Large intestine (tissue), 3 donors: ENCODE measurements at regions not wholly inside any gene's neighbourhood (a gene's known extent, or its start where the extent isn't known, plus 50 kb on each side); places are given as distances from the start of the nearest gene placed in this dataset.

Experiments used
- DNase-seq, 2 donors: peaks; one replicate each; pipeline versions ENCODE4 v3.0.0 to v3.0.0-alpha.2; 2013
- H3K27ac ChIP-seq: one replicate; pipeline ENCODE4 v1.5.1; 2013; ENCODE audit warnings: low read length
- H3K27me3 ChIP-seq: 2 replicates; pipeline ENCODE4 v1.6.1; 2013; ENCODE audit warnings: low read length; ENCODE audit not compliant: control insufficient read depth, insufficient read depth
- H3K36me3 ChIP-seq: 2 replicates; pipeline ENCODE4 v1.6.1; 2013; ENCODE audit warnings: low read length; ENCODE audit not compliant: control insufficient read depth, insufficient read depth
- H3K4me1 ChIP-seq: one replicate; pipeline ENCODE4 v1.6.1; 2013; ENCODE audit warnings: low read length; ENCODE audit not compliant: control insufficient read depth, insufficient read depth
- H3K4me3 ChIP-seq: one replicate; pipeline ENCODE4 v1.5.1; 2013; ENCODE audit warnings: low read length
- H3K9me3 ChIP-seq: one replicate; pipeline ENCODE4 v1.6.1; 2013; ENCODE audit warnings: mild to moderate bottlenecking, low read depth, low read length, moderate library complexity; ENCODE audit not compliant: control insufficient read depth
- WGBS: methylation state at CpG from one replicate; pipeline ENCODE4 v1.1.5; 2013; ENCODE audit warnings: low lambda C conversion rate; ENCODE audit not compliant: insufficient coverage; 5-methylcytosine and 5-hydroxymethylcytosine counted together

GRCh38 chr2:15711126-15711860, 119.6 kb downstream of the DDX1 start:
- no peak for DNase-seq
- Histone ChIP-seq H3K4me3 (no peak overlapping the region), H3K4me1 (no peaks in the 10 kb centered on the region), H3K36me3 (no peaks in the 10 kb centered on the region), H3K27ac (no peak overlapping the region), H3K9me3 (no peaks in the 10 kb centered on the region), H3K27me3 (no peaks in the 10 kb centered on the region)
- WGBS, result 100% methylated on average over 1 of the region's 4 CpGs

GRCh38 chr2:15712551-15713342, 121.1 kb downstream of the DDX1 start:
- H3K4me3 ChIP-seq, result no peak overlapping the region
- no peaks in the 10 kb centered on the region for H3K9me3 ChIP-seq
- no peak overlapping the region for H3K27ac ChIP-seq
- H3K4me1 ChIP-seq, result no peaks in the 10 kb centered on the region
- H3K36me3 ChIP-seq, result no peaks in the 10 kb centered on the region
- no peak for DNase-seq
- H3K27me3 ChIP-seq, result no peaks in the 10 kb centered on the region
- no CpG with 5 or more reads among the region's 7 CpGs for WGBS

GRCh38 chr2:15713475-15713874, 121.8 kb downstream of the DDX1 start:
- H3K36me3 ChIP-seq, result no peaks in the 10 kb centered on the region
- H3K27me3 ChIP-seq, result no peaks in the 10 kb centered on the region
- H3K27ac ChIP-seq, result no peak overlapping the region
- H3K9me3 ChIP-seq, result no peaks in the 10 kb centered on the region
- H3K4me1 ChIP-seq, result no peaks in the 10 kb centered on the region
- no peak overlapping the region for H3K4me3 ChIP-seq
- no peak for DNase-seq
- 100% methylated on average over 1 of the region's 4 CpGs for WGBS

- no peaks in the 10 kb centered on the region for H3K36me3 ChIP-seq
- no peaks in the 10 kb centered on the region for H3K27me3 ChIP-seq
- WGBS, result no CpG with 5 or more reads among the region's 5 CpGs
- no peaks in the 10 kb centered on the region for H3K9me3 ChIP-seq
- no peaks in the 10 kb centered on the region for H3K4me1 ChIP-seq
- H3K27ac ChIP-seq, result no peak overlapping the region
- H3K4me3 ChIP-seq, result no peak overlapping the region
- no peak for DNase-seq
Measured at GRCh38 chr2:15714002-15714401, 122.3 kb downstream of the DDX1 start.

GRCh38 chr2:15714609-15715008, 122.9 kb downstream of the DDX1 start:
- H3K36me3 ChIP-seq, result no peaks in the 10 kb centered on the region
- H3K4me1 ChIP-seq, result no peaks in the 10 kb centered on the region
- no peaks in the 10 kb centered on the region for H3K27me3 ChIP-seq
- no peaks in the 10 kb centered on the region for H3K9me3 ChIP-seq
- no peak for DNase-seq
- H3K27ac ChIP-seq, result no peak overlapping the region
- no CpG with 5 or more reads among the region's 1 CpG for WGBS
- H3K4me3 ChIP-seq, result no peak overlapping the region

- Histone ChIP-seq H3K36me3 (no peaks in the 10 kb centered on the region), H3K9me3 (no peaks in the 10 kb centered on the region), H3K4me1 (no peaks in the 10 kb centered on the region), H3K27me3 (no peaks in the 10 kb centered on the region), H3K27ac (no peak overlapping the region), H3K4me3 (no peak overlapping the region)
- 75% methylated on average over 2 of the region's 8 CpGs for WGBS
- no peak for DNase-seq
Measured at GRCh38 chr2:15715596-15715995, 123.9 kb downstream of the DDX1 start.

- Histone ChIP-seq H3K4me3 (no peak overlapping the region), H3K27ac (no peak overlapping the region), H3K36me3 (no peaks in the 10 kb centered on the region), H3K9me3 (no peaks in the 10 kb centered on the region), H3K27me3 (no peaks in the 10 kb centered on the region), H3K4me1 (no peaks in the 10 kb centered on the region)
- DNase-seq, result no peak
- WGBS, result no CpG with 5 or more reads among the region's 8 CpGs
Measured at GRCh38 chr2:15718103-15718943, 126.7 kb downstream of the DDX1 start.

- Histone ChIP-seq H3K4me1 (no peaks in the 10 kb centered on the region), H3K4me3 (no peak overlapping the region), H3K36me3 (no peaks in the 10 kb centered on the region), H3K27me3 (no peaks in the 10 kb centered on the region), H3K9me3 (no peaks in the 10 kb centered on the region), H3K27ac (no peak overlapping the region)
- WGBS, result no CpG with 5 or more reads among the region's 6 CpGs
- DNase-seq, result no peak
Measured at GRCh38 chr2:15718944-15719323, 127.3 kb downstream of the DDX1 start.

GRCh38 chr2:15719566-15720313, 128.1 kb downstream of the DDX1 start:
- H3K36me3 ChIP-seq, result no peaks in the 10 kb centered on the region
- no peak overlapping the region for H3K27ac ChIP-seq
- no peaks in the 10 kb centered on the region for H3K9me3 ChIP-seq
- no peak overlapping the region for H3K4me3 ChIP-seq
- 100% methylated on average over 1 of the region's 8 CpGs for WGBS
- H3K27me3 ChIP-seq, result no peaks in the 10 kb centered on the region
- no peaks in the 10 kb centered on the region for H3K4me1 ChIP-seq
- DNase-seq, result no peak
